ENCODE measurements at regions not wholly inside any gene's neighbourhood (a gene's known extent, or its start where the extent isn't known, plus 50 kb on each side); places are given as distances from the start of the nearest gene placed in this dataset.

DNA sequence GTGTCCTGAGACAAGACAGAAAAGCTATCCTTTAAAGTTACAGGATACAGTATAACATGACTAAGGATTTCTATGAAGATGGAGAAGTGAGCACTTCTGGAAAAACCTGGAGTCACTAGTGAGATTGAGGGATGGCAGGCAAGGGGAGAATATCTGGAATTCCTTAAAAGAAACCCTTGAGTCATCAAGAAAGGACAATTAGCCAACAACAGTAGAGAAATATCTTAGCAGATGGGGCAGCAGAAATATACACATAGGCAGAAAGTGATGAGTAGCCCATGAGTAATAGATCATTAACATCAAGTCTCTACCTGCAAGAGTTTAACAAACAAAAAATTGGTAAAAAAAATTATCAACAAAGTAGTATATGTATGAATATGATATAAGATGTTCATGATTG, 858.8 kb upstream of the FRG1 start:
- H3K9ac ChIP-seq (ENCODE audit: extremely low read depth, low read length, poor library complexity, severe bottlenecking): no peak overlapping the region
- no peaks in the 10 kb centered on the region for H3K36me3 Mint-ChIP-seq (ENCODE audit: low read depth)
- no peak overlapping the region for H3K27ac ChIP-seq (ENCODE audit: low read depth, low read length)
- no peak overlapping the region for H3K27ac Mint-ChIP-seq
- no peaks in the 10 kb centered on the region for H3K27me3 ChIP-seq (ENCODE audit: control insufficient read depth, insufficient read depth, low read length, poor library complexity, severe bottlenecking)
- no peak overlapping the region for H3K4me3 Mint-ChIP-seq
- TF ChIP-seq, protein P1, sequence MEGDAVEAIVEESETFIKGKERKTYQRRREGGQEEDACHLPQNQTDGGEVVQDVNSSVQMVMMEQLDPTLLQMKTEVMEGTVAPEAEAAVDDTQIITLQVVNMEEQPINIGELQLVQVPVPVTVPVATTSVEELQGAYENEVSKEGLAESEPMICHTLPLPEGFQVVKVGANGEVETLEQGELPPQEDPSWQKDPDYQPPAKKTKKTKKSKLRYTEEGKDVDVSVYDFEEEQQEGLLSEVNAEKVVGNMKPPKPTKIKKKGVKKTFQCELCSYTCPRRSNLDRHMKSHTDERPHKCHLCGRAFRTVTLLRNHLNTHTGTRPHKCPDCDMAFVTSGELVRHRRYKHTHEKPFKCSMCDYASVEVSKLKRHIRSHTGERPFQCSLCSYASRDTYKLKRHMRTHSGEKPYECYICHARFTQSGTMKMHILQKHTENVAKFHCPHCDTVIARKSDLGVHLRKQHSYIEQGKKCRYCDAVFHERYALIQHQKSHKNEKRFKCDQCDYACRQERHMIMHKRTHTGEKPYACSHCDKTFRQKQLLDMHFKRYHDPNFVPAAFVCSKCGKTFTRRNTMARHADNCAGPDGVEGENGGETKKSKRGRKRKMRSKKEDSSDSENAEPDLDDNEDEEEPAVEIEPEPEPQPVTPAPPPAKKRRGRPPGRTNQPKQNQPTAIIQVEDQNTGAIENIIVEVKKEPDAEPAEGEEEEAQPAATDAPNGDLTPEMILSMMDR (conservative IDR thresholded peaks at IDR 0.05): no peak
- H3K4me1 Mint-ChIP-seq: peaks cover 4% of the 10 kb centered on the region
- H3K9me3 ChIP-seq (ENCODE audit: control insufficient read depth, low read length): no peaks in the 10 kb centered on the region
- no peaks in the 10 kb centered on the region for H3K27me3 Mint-ChIP-seq (ENCODE audit: insufficient read depth)
- H3K9me3 Mint-ChIP-seq: peaks cover 2% of the 10 kb centered on the region
- no peak overlapping the region for H3K4me3 ChIP-seq (ENCODE audit: low read length)
- H3K4me1 ChIP-seq (ENCODE audit: control insufficient read depth, insufficient read depth, low read length): no peaks in the 10 kb centered on the region
- DNase-seq: no peak
- H3K36me3 ChIP-seq (ENCODE audit: control insufficient read depth, insufficient read depth, low read length): no peaks in the 10 kb centered on the region

DNA sequence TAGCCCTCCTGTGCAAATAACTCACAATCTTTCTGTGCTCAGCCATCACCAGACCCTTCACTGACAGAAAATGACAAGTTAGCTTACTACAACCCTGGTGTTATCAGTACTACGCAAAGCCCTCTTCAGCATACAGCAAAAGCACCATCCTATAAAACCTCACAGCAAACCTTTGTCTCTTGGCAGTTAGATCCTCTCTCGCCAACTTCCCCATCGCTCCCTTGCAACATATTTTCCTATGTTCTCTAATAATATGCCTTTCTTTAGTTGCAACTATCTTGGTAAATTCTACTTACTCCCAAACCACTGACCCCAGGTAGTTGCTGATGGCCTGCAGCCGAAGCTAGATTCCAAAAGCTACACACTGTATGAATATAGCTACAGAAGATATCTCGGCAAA, 856.9 kb upstream of the FRG1 start:
- H3K36me3 Mint-ChIP-seq (ENCODE audit: low read depth): no peaks in the 10 kb centered on the region
- no peak overlapping the region for H3K9ac ChIP-seq (ENCODE audit: extremely low read depth, low read length, poor library complexity, severe bottlenecking)
- H3K27ac ChIP-seq (ENCODE audit: low read depth, low read length): no peak overlapping the region
- H3K4me3 Mint-ChIP-seq: no peak overlapping the region
- TF ChIP-seq, protein P1 (conservative IDR thresholded peaks at IDR 0.05): no peak
- H3K4me1 Mint-ChIP-seq: peaks cover 4% of the 10 kb centered on the region
- H3K27me3 ChIP-seq (ENCODE audit: control insufficient read depth, insufficient read depth, low read length, poor library complexity, severe bottlenecking): no peaks in the 10 kb centered on the region
- H3K36me3 ChIP-seq (ENCODE audit: control insufficient read depth, insufficient read depth, low read length): no peaks in the 10 kb centered on the region
- no peaks in the 10 kb centered on the region for H3K9me3 ChIP-seq (ENCODE audit: control insufficient read depth, low read length)
- no peak for DNase-seq
- no peak overlapping the region for H3K4me3 ChIP-seq (ENCODE audit: low read length)
- no peaks in the 10 kb centered on the region for H3K4me1 ChIP-seq (ENCODE audit: control insufficient read depth, insufficient read depth, low read length)
- H3K9me3 Mint-ChIP-seq: peaks cover 2% of the 10 kb centered on the region
- no peak overlapping the region for H3K27ac Mint-ChIP-seq
- no peaks in the 10 kb centered on the region for H3K27me3 Mint-ChIP-seq (ENCODE audit: insufficient read depth)
- WGBS, 2 experiments (ENCODE audit: insufficient coverage in 1 of 2, insufficient read length in 1 of 2): 83 to 86% methylated on average over 3 to 5 of the region's 5 CpGs

DNA sequence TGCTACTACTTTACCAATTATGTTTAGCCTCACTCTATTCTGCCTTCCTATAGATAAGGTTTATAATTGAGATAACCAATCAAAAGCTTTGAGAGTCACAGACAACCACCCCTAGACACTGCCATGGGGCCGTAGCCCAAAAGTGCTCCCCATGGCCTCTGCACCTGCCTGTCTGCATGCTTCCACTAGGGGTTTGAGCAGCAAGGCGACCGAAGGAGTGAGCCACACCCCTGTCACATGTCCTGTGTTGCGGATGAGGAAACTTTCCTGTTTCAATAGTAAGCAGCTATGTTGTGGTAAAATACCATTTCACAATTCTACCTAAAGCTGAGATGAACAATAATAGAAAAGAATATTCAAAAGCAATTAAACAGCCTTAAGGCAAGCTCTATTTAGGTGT, 856.0 kb upstream of the FRG1 start:
- WGBS, 2 experiments (ENCODE audit: insufficient coverage in 1 of 2, insufficient read length in 1 of 2): 83% methylated on average over 4 of the region's 4 CpGs; no CpG with 5 or more reads in 1 of the 2 experiments
- Histone ChIP-seq H3K36me3 (ENCODE audit: control insufficient read depth, insufficient read depth, low read length) (no peaks in the 10 kb centered on the region), H3K4me1 (ENCODE audit: control insufficient read depth, insufficient read depth, low read length) (no peaks in the 10 kb centered on the region), H3K9me3 (ENCODE audit: control insufficient read depth, low read length) (no peaks in the 10 kb centered on the region), H3K27ac (ENCODE audit: low read depth, low read length) (no peak overlapping the region), H3K4me3 (ENCODE audit: low read length) (no peak overlapping the region), H3K27me3 (ENCODE audit: control insufficient read depth, insufficient read depth, low read length, poor library complexity, severe bottlenecking) (no peaks in the 10 kb centered on the region), H3K9ac (ENCODE audit: extremely low read depth, low read length, poor library complexity, severe bottlenecking) (no peak overlapping the region)
- Mint-ChIP-seq H3K4me1 (peaks cover 4% of the 10 kb centered on the region), H3K27me3 (ENCODE audit: insufficient read depth) (no peaks in the 10 kb centered on the region), H3K27ac (no peak overlapping the region), H3K4me3 (no peak overlapping the region), H3K36me3 (ENCODE audit: low read depth) (no peaks in the 10 kb centered on the region), H3K9me3 (peaks cover 2% of the 10 kb centered on the region)
- peak; percentile 58 for DNase-seq
- TF ChIP-seq, protein P1 (conservative IDR thresholded peaks at IDR 0.05): peak; percentile 53

Data from endodermal cell (in vitro differentiated cells).